HCT116 (cell line): ENCODE measurements at regions not wholly inside any gene's neighbourhood (a gene's known extent, or its start where the extent isn't known, plus 50 kb on each side); places are given as distances from the start of the nearest gene placed in this dataset.

Experiments
- ATAC-seq: fragments of 200-7000 bp; cut with Tn5 transposase; 2 replicates; pipeline ENCODE4 v1.9.1; 2020; ENCODE audit warnings: mild to moderate bottlenecking, moderate library complexity
- BruUV-seq: library from RNA; stranded (reverse); fragments of 400-500 nt; replicated peaks from 2 replicates; lab custom pipeline; 2021; lab: Mats Ljungman, UMichigan
- CTCF ChIA-PET: fragments of 300-600 bp; sonication (Branson Sonifier 250); formaldehyde crosslinking; loops from one replicate; lab custom pipeline; 2021; ENCODE audit warnings: antibody characterized with exemption; lab: Charles Lee
- POLR2A ChIA-PET: fragments of 300-600, 350-600 bp; sonication (Branson Sonifier 250); formaldehyde crosslinking; loops from one replicate; lab custom pipeline; 2021; ENCODE audit warnings: antibody characterized with exemption; lab: Charles Lee
- RAD21 ChIA-PET, 2 experiments: fragments of 300-600 bp; sonication (Branson Sonifier 250); formaldehyde crosslinking; loops; one replicate each; lab custom pipeline; 2023; ENCODE audit warnings: low total read pairs in 2 of 2; ENCODE audit not compliant: uncharacterized antibody in 2 of 2, unreplicated experiment in 2 of 2, low non-redundant PET in 1 of 2; lab: Charles Lee
- DNase-seq: peaks from one replicate; pipeline ENCODE4 v3.0.0-alpha.2; 2010; ENCODE audit warnings: low read depth, low spot score
- H2AFZ ChIP-seq: fragments of 200-600 bp; shearing (Covaris generic), sonication (generic); 2 replicates; pipeline ENCODE4 v1.6.1; 2017; ENCODE audit warnings: low read depth, mixed run types, mixed read lengths, antibody characterized with exemption, low read length; ENCODE audit not compliant: poor library complexity, severe bottlenecking
- H3K27ac ChIP-seq: 2 replicates; pipeline ENCODE4 v1.5.1; 2012; ENCODE audit warnings: low read depth, low read length
- H3K27me3 ChIP-seq: fragments of 200-600 bp; sonication (generic); 2 replicates; pipeline ENCODE4 v1.6.1; 2016; ENCODE audit warnings: mixed run types, low read length, mixed read lengths; ENCODE audit not compliant: insufficient read depth
- H3K36me3 ChIP-seq, 2 experiments: fragments of 200-500 bp in 1 of 2; fragments of 200-600 bp in 1 of 2; sonication (Bioruptor generic) in 1 of 2; sonication (generic) in 1 of 2; 2 replicates each; pipeline versions ENCODE4 v1.5.1 to v1.6.1; 2014 to 2016; ENCODE audit warnings: low read length in 2 of 2, inconsistent platforms in 1 of 2, mixed read lengths in 1 of 2, mixed run types in 1 of 2; ENCODE audit not compliant: insufficient read depth in 2 of 2, control insufficient read depth in 1 of 2
- H3K4me1 ChIP-seq, 2 experiments: fragments of 200-600 bp in 1 of 2; sonication (generic) in 1 of 2; 2 replicates each; pipeline versions ENCODE4 v1.5.1 to v1.6.1; 2012 to 2017; ENCODE audit warnings: low read length in 2 of 2, inconsistent platforms in 1 of 2, mild to moderate bottlenecking in 1 of 2, mixed read lengths in 1 of 2, mixed run types in 1 of 2, moderate library complexity in 1 of 2; ENCODE audit not compliant: insufficient read depth in 2 of 2, control insufficient read depth in 1 of 2
- H3K4me2 ChIP-seq: fragments of 200-600 bp; sonication (generic); 2 replicates; pipeline ENCODE4 v1.6.1; 2017; ENCODE audit warnings: mixed run types, low read length, mixed read lengths
- H3K4me3 ChIP-seq, 2 experiments: fragments of 200-600 bp in 1 of 2; sonication (generic) in 1 of 2; replicated peaks in 1 of 2; 2 replicates each; pipeline ENCODE4 v1.5.1; 2011 to 2016; ENCODE audit warnings: low read length in 2 of 2, control low read depth in 1 of 2, low read depth in 1 of 2, mild to moderate bottlenecking in 1 of 2, mixed read lengths in 1 of 2, mixed run types in 1 of 2
- H3K79me2 ChIP-seq: fragments of 200-600 bp; sonication (generic); 2 replicates; pipeline ENCODE4 v1.6.1; 2017; ENCODE audit warnings: mild to moderate bottlenecking, mixed run types, low read length, moderate library complexity, mixed read lengths; ENCODE audit not compliant: insufficient read depth
- H3K9ac ChIP-seq: fragments of 200-600 bp; sonication (generic); 2 replicates; pipeline ENCODE4 v1.6.1; 2016; ENCODE audit warnings: low read length, mixed read lengths
- H3K9me2 ChIP-seq: fragments of 200-600 bp; sonication (generic), shearing (Covaris generic); 2 replicates; pipeline ENCODE4 v1.6.1; 2017; ENCODE audit warnings: mixed run types, mild to moderate bottlenecking, moderate library complexity; ENCODE audit not compliant: insufficient read depth
- H3K9me3 ChIP-seq, 2 experiments: fragments of 200-500 bp in 1 of 2; fragments of 200-600 bp in 1 of 2; sonication (Bioruptor generic) in 1 of 2; sonication (generic) in 1 of 2; 2 replicates each; pipeline ENCODE4 v1.6.1; 2014 to 2017; ENCODE audit warnings: low read length in 2 of 2, mixed read lengths in 2 of 2, inconsistent platforms in 1 of 2, low read depth in 1 of 2, mild to moderate bottlenecking in 1 of 2, mixed run types in 1 of 2, moderate library complexity in 1 of 2; ENCODE audit not compliant: control insufficient read depth in 1 of 2, insufficient read depth in 1 of 2
- H4K20me1 ChIP-seq: fragments of 200-600 bp; sonication (generic), shearing (Covaris generic); 2 replicates; pipeline ENCODE4 v1.6.1; 2017; ENCODE audit warnings: mixed run types, mild to moderate bottlenecking, moderate library complexity; ENCODE audit not compliant: insufficient read depth
- CEBPB ChIP-seq: IDR thresholded peaks from 2 replicates; pipeline ENCODE4 v1.6.1; 2012; ENCODE audit warnings: low read depth
- CTCF ChIP-seq, 3 experiments: fragments of 200-600 bp in 1 of 3; sonication (generic) in 1 of 3; IDR thresholded peaks in 2 of 3; conservative IDR thresholded peaks in 1 of 3; 2 replicates each; pipeline ENCODE4 v1.5.1; 2012 to 2017; ENCODE audit warnings: low read depth in 2 of 3, low read length in 2 of 3, antibody characterized with exemption in 1 of 3, borderline replicate concordance in 1 of 3, control low read depth in 1 of 3, mild to moderate bottlenecking in 1 of 3, mixed read lengths in 1 of 3, mixed run types in 1 of 3, moderate library complexity in 1 of 3; ENCODE audit not compliant: insufficient read depth in 1 of 3
- EGR1 ChIP-seq: IDR thresholded peaks from 2 replicates; pipeline ENCODE4 v1.6.1; 2012; ENCODE audit warnings: low read depth
- ELF1 ChIP-seq: IDR thresholded peaks from 2 replicates; pipeline ENCODE4 v1.6.1; 2012; ENCODE audit warnings: low read depth, borderline replicate concordance
- EZH2 ChIP-seq: fragments of 200-600 bp; sonication (generic); IDR thresholded peaks from 2 replicates; pipeline ENCODE4 v1.6.1; 2017; ENCODE audit warnings: antibody characterized with exemption, mixed run types
- EZH2phosphoT487 ChIP-seq: fragments of 200-600 bp; IDR thresholded peaks from 2 replicates; pipeline ENCODE4 v1.6.1; 2018; ENCODE audit warnings: antibody characterized with exemption, borderline replicate concordance
- JUND ChIP-seq: IDR thresholded peaks from 2 replicates; pipeline ENCODE4 v1.6.1; 2012
- MAX ChIP-seq: IDR thresholded peaks from 2 replicates; pipeline ENCODE4 v1.6.1; 2012
- POLR2A ChIP-seq: IDR thresholded peaks from 2 replicates; pipeline ENCODE4 v1.7.0; 2011; ENCODE audit warnings: borderline replicate concordance; ENCODE audit not compliant: insufficient read depth, insufficient read length; ENCODE audit errors: extremely low read depth
- POLR2AphosphoS5 ChIP-seq: IDR thresholded peaks from 2 replicates; pipeline ENCODE4 v1.6.1; 2011; ENCODE audit warnings: mild to moderate bottlenecking, low read depth, low read length, moderate library complexity
- REST ChIP-seq: IDR thresholded peaks from 2 replicates; pipeline ENCODE4 v1.6.1; 2012; ENCODE audit warnings: low read depth
- SIN3A ChIP-seq: IDR thresholded peaks from 2 replicates; pipeline ENCODE4 v1.6.1; 2012; ENCODE audit warnings: low read depth
- SP1 ChIP-seq: IDR thresholded peaks from 2 replicates; pipeline ENCODE4 v1.6.1; 2012; ENCODE audit warnings: low read depth
- SRF ChIP-seq: IDR thresholded peaks from 2 replicates; pipeline ENCODE4 v1.6.1; 2012; ENCODE audit warnings: low read depth
- TCF7L2 ChIP-seq: IDR thresholded peaks from 2 replicates; pipeline ENCODE4 v1.7.0; 2011; ENCODE audit warnings: borderline replicate concordance, inconsistent platforms; ENCODE audit not compliant: insufficient read depth, insufficient read length; ENCODE audit errors: extremely low read depth
- YY1 ChIP-seq: IDR thresholded peaks from 2 replicates; pipeline ENCODE4 v1.6.1; 2011; ENCODE audit warnings: low read length, low read depth, moderate library complexity, mild to moderate bottlenecking; ENCODE audit not compliant: insufficient replicate concordance; ENCODE audit errors: extremely low read depth
- ZBTB33 ChIP-seq: IDR thresholded peaks from 2 replicates; pipeline ENCODE4 v1.6.1; 2011; ENCODE audit warnings: mild to moderate bottlenecking, low read length, moderate library complexity; ENCODE audit not compliant: insufficient replicate concordance; ENCODE audit errors: extremely low read depth
- ZFX ChIP-seq: fragments of 450-650 bp; IDR thresholded peaks from 2 replicates; pipeline ENCODE4 v1.6.1; 2017
- ZNF274 ChIP-seq: fragments of 200-500 bp; sonication (Bioruptor generic); IDR thresholded peaks from 2 replicates; pipeline ENCODE4 v1.6.1; 2014; ENCODE audit warnings: mild to moderate bottlenecking, low read depth, low read length, inconsistent platforms
- intact Hi-C: fragments of 100-400 bp; cut with micrococcal nuclease; formaldehyde crosslinking; loops from 2 replicates; pipeline ENCODE4 v1.10.0; 2022

DNA sequence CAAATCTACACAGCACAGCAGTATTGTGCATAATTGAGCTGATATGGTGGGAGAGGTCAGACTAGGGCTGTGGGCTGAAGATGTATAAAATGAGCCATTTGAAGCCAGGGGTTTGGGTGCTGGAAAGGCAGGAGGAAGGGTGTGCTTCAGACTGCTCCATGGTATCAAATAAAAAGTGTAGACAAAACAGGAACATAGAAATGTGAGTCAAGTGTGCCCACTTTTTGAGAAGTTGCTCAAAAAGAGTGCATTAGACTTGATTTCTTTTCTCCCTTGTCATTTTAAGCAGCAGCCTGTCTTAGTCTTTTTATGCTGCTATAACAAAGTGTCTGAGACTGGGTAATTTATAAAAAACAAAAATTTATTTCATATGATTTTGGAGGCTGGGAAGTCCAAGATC lies 55.8 kb upstream of the ZFAND5 start:
- Histone ChIP-seq H2AFZ (peak overlapping the region; percentile 22), H3K9ac (no peak overlapping the region), H3K4me2 (no peak overlapping the region)
- RAD21 ChIA-PET, result no interaction called here
- TF ChIP-seq REST (no peak), EGR1 (no peak), SP1 (no peak), CEBPB (no peak), SRF (no peak), EZH2phosphoT487 (no peak), TCF7L2 (no peak), CTCF (IDR thresholded peaks at IDR 0.05 in 2 of 3, conservative IDR thresholded peaks at IDR 0.05 in 1 of 3; ENCODE audit: borderline replicate concordance in 1 of 3, insufficient read depth in 1 of 3, low read depth in 2 of 3, low read length in 2 of 3) (no peak), ZBTB33 (no peak), MAX (no peak), ZNF274 (no peak), ZFX (no peak), POLR2A (no peak), EZH2 (no peak), YY1 (no peak), ELF1 (no peak), JUND (no peak), SIN3A (no peak), POLR2AphosphoS5 (no peak)
- TF ChIP-seq, all 23 proteins: peak for 0
- BruUV-seq, result no TSS peak
- ChIA-PET CTCF (no interaction called here), POLR2A (no interaction called here)
- no peaks in the 10 kb centered on the region for H3K9me2 ChIP-seq
- H3K27ac ChIP-seq, result no peak overlapping the region
- no peaks in the 10 kb centered on the region for H3K36me3 ChIP-seq
- H4K20me1 ChIP-seq, result no peaks in the 10 kb centered on the region
- no peak overlapping the region for H3K4me3 ChIP-seq
- no peak for ATAC-seq
- no peaks in the 10 kb centered on the region for H3K79me2 ChIP-seq
- no peaks in the 10 kb centered on the region for H3K9me3 ChIP-seq
- no peaks in the 10 kb centered on the region for H3K27me3 ChIP-seq
- intact Hi-C loops, result no loop called here
- H3K4me1 ChIP-seq, result no peaks in the 10 kb centered on the region
- DNase-seq, result no peak
